GM23338 (cell line): ENCODE measurements at regions not wholly inside any gene's neighbourhood (a gene's known extent, or its start where the extent isn't known, plus 50 kb on each side); places are given as distances from the start of the nearest gene placed in this dataset.
"Not testable (repeated sequence)": the region's sequence is repeated elsewhere in the genome, so short reads cannot be mapped to it uniquely, and the experiment has no call there.

Experiments
- CREB1 ChIP-seq: fragments of 250-450 bp; sonication (Bioruptor Pico); IDR thresholded peaks from 2 replicates; pipeline ENCODE4 v1.5.0; 2020; ENCODE audit warnings: low read depth, mild to moderate bottlenecking, moderate library complexity
- CTCF ChIP-seq, 2 experiments: fragments of 200-600 bp in 1 of 2; sonication (generic) in 1 of 2; conservative IDR thresholded peaks; 2 replicates each; pipeline versions ENCODE4 v1.5.1 to v1.6.1; 2016 to 2017; ENCODE audit warnings: antibody characterized with exemption in 2 of 2, low read depth in 2 of 2, mild to moderate bottlenecking in 2 of 2, moderate library complexity in 1 of 2
- ETS1 ChIP-seq: IDR thresholded peaks from 2 replicates; pipeline ENCODE4 v1.6.1; 2016; ENCODE audit warnings: antibody characterized with exemption
- EZH2 ChIP-seq: fragments of 200-600 bp; sonication (generic); IDR thresholded peaks from one replicate; pipeline ENCODE4 v1.8.0; 2017; ENCODE audit warnings: antibody characterized with exemption, mild to moderate bottlenecking, low read depth; ENCODE audit not compliant: unreplicated experiment
- EZH2phosphoT487 ChIP-seq: fragments of 200-600 bp; sonication (generic); IDR thresholded peaks from one replicate; pipeline ENCODE4 v1.8.1; 2018; ENCODE audit warnings: antibody characterized with exemption; ENCODE audit not compliant: unreplicated experiment
- JUNB ChIP-seq: IDR thresholded peaks from one replicate; pipeline ENCODE4 v1.6.1; 2016; ENCODE audit warnings: antibody characterized with exemption; ENCODE audit not compliant: unreplicated experiment
- NANOG ChIP-seq: IDR thresholded peaks from 2 replicates; pipeline ENCODE4 v1.6.1; 2016; ENCODE audit warnings: antibody characterized with exemption, borderline replicate concordance
- POLR2AphosphoS5 ChIP-seq: IDR thresholded peaks from 2 replicates; pipeline ENCODE4 v1.6.1; 2016; ENCODE audit warnings: antibody characterized with exemption, low read depth
- REST ChIP-seq: IDR thresholded peaks from one replicate; pipeline ENCODE4 v1.6.1; 2018; ENCODE audit warnings: antibody characterized with exemption; ENCODE audit not compliant: unreplicated experiment
- ZNF114 ChIP-seq: fragments of 250-450 bp; sonication (Bioruptor Pico); IDR thresholded peaks from 2 replicates; pipeline ENCODE4 v1.5.0; 2020; ENCODE audit warnings: mild to moderate bottlenecking, moderate library complexity
- ZNF331 ChIP-seq: fragments of 250-450 bp; sonication (Bioruptor Pico); IDR thresholded peaks from 2 replicates; pipeline ENCODE4 v1.5.0; 2020; ENCODE audit warnings: low read depth, mild to moderate bottlenecking, moderate library complexity
- ZNF462 ChIP-seq: fragments of 250-450 bp; sonication (Bioruptor Pico); IDR thresholded peaks from 2 replicates; pipeline ENCODE4 v1.5.0; 2020; ENCODE audit warnings: mild to moderate bottlenecking, moderate library complexity

DNA sequence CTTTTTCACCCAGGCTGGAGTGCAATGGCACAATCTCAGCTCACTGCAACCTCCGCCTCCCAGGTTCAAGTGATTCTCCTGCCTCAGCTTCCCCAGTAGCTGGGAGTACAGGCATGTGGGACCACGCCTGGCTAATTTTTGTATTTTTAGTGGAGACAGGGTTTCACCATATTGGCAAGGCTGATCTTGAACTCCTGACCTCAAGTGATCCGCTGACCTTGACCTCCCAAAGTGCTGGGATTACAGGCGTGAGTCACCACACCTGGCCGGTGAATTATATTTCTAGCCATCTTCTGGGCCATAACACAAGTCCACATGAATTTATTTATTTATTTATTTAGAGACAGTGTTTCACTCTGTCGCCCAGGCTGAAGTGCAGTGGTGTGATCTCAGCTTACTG is 105.0 kb upstream of the XPO1 start:
- not testable (repeated sequence) for TF ChIP-seq ETS1; CTCF (conservative IDR thresholded peaks at IDR 0.05; ENCODE audit: low read depth in 2 of 2); REST; CREB1; EZH2; POLR2AphosphoS5; EZH2phosphoT487; ZNF331 (CRISPR knock-in tag); NANOG; JUNB; ZNF114; ZNF462 (CRISPR knock-in tag)
